GM12875 (cell line): ENCODE measurements at regions not wholly inside any gene's neighbourhood (a gene's known extent, or its start where the extent isn't known, plus 50 kb on each side); places are given as distances from the start of the nearest gene placed in this dataset.

Source experiments
- H3K4me3 ChIP-seq: one replicate; pipeline ENCODE4 v1.5.1; 2011; ENCODE audit warnings: low read depth, low read length, control low read depth
- CTCF ChIP-seq: IDR thresholded peaks from 2 replicates; pipeline ENCODE4 v1.5.1; 2011; ENCODE audit warnings: low read depth, mild to moderate bottlenecking, control low read depth, inconsistent platforms, low read length, moderate library complexity, borderline replicate concordance; ENCODE audit not compliant: insufficient read depth

- no peak overlapping the region for H3K4me3 ChIP-seq
- no peak for TF ChIP-seq CTCF
Measured at GRCh38 chr15:29889542-29890329, 67.5 kb upstream of the TJP1 start.

- no peak overlapping the region for H3K4me3 ChIP-seq
- no peak for TF ChIP-seq CTCF
Measured at GRCh38 chr15:29888646-29889045, 66.4 kb upstream of the TJP1 start.

- TF ChIP-seq CTCF = no peak
- H3K4me3 ChIP-seq = no peak overlapping the region
Measured at GRCh38 chr15:29887721-29888120, 65.5 kb upstream of the TJP1 start.

GRCh38 chr15:29885183-29885582 lies 62.9 kb upstream of the TJP1 start:
- H3K4me3 ChIP-seq = no peak overlapping the region
- TF ChIP-seq CTCF = no peak

GRCh38 chr15:29883126-29883525 lies 60.9 kb upstream of the TJP1 start:
- H3K4me3 ChIP-seq = no peak overlapping the region
- TF ChIP-seq CTCF = no peak

GRCh38 chr15:29880886-29881285 lies 58.6 kb upstream of the TJP1 start:
- no peak overlapping the region for H3K4me3 ChIP-seq
- no peak for TF ChIP-seq CTCF

- H3K4me3 ChIP-seq = no peak overlapping the region
- TF ChIP-seq CTCF = no peak
Measured at GRCh38 chr15:29880341-29880740, 58.1 kb upstream of the TJP1 start.
